H9 (cell line): ENCODE measurements at regions not wholly inside any gene's neighbourhood (a gene's known extent, or its start where the extent isn't known, plus 50 kb on each side); places are given as distances from the start of the nearest gene placed in this dataset.

Source experiments
- DNase-seq: peaks from one replicate; pipeline ENCODE4 v3.0.0-alpha.2; 2017
- H2AFZ ChIP-seq: one replicate; pipeline ENCODE4 v1.6.1; 2013; ENCODE audit warnings: mild to moderate bottlenecking, low read length, control low read depth, moderate library complexity
- H2AK5ac ChIP-seq: 2 replicates; pipeline ENCODE4 v1.6.1; 2013; ENCODE audit warnings: low read length, control low read depth, mixed read lengths; ENCODE audit not compliant: insufficient read length
- H2BK120ac ChIP-seq: one replicate; pipeline ENCODE4 v1.6.1; 2013; ENCODE audit warnings: low read depth, mild to moderate bottlenecking, low read length, control low read depth, inconsistent platforms; ENCODE audit not compliant: poor library complexity, severe bottlenecking
- H2BK12ac ChIP-seq: 2 replicates; pipeline ENCODE4 v1.6.1; 2013; ENCODE audit warnings: low read length, control low read depth, mixed read lengths, low read depth; ENCODE audit not compliant: insufficient read length
- H2BK15ac ChIP-seq: 2 replicates; pipeline ENCODE4 v1.6.1; 2013; ENCODE audit warnings: low read depth, low read length, control low read depth
- H2BK20ac ChIP-seq: one replicate; pipeline ENCODE4 v1.6.1; 2013; ENCODE audit warnings: low read depth, mild to moderate bottlenecking, low read length, control low read depth, inconsistent platforms; ENCODE audit not compliant: poor library complexity, severe bottlenecking
- H2BK5ac ChIP-seq: 2 replicates; pipeline ENCODE4 v1.6.1; 2013; ENCODE audit warnings: low read length, control low read depth, mixed read lengths; ENCODE audit not compliant: insufficient read length
- H3K14ac ChIP-seq: 2 replicates; pipeline ENCODE4 v1.6.1; 2013; ENCODE audit warnings: low read length, control low read depth; ENCODE audit not compliant: insufficient read depth
- H3K18ac ChIP-seq: 2 replicates; pipeline ENCODE4 v1.6.1; 2013; ENCODE audit warnings: low read depth, mild to moderate bottlenecking, mixed read lengths, low read length, control low read depth; ENCODE audit not compliant: insufficient read length
- H3K23ac ChIP-seq: 2 replicates; pipeline ENCODE4 v1.6.1; 2013; ENCODE audit warnings: low read length, control low read depth, mixed read lengths, low read depth; ENCODE audit not compliant: insufficient read length
- H3K23me2 ChIP-seq: 2 replicates; pipeline ENCODE4 v1.6.1; 2013; ENCODE audit warnings: low read depth, mild to moderate bottlenecking, mixed read lengths, low read length, control low read depth; ENCODE audit not compliant: insufficient read length, poor library complexity, severe bottlenecking
- H3K27ac ChIP-seq: 2 replicates; pipeline ENCODE4 v1.5.1; 2013; ENCODE audit warnings: low read length, control low read depth, mixed read lengths, low read depth; ENCODE audit not compliant: insufficient read length
- H3K27me3 ChIP-seq: 2 replicates; pipeline ENCODE4 v1.6.1; 2013; ENCODE audit warnings: low read length, control low read depth, inconsistent platforms; ENCODE audit not compliant: insufficient read depth
- H3K4ac ChIP-seq: 2 replicates; pipeline ENCODE4 v1.6.1; 2013; ENCODE audit warnings: low read depth, mild to moderate bottlenecking, control low read depth, inconsistent platforms, low read length, moderate library complexity
- H3K4me1 ChIP-seq: 2 replicates; pipeline ENCODE4 v1.6.1; 2013; ENCODE audit warnings: low read length, control low read depth, inconsistent platforms; ENCODE audit not compliant: insufficient read depth
- H3K4me2 ChIP-seq: 2 replicates; pipeline ENCODE4 v1.6.1; 2013; ENCODE audit warnings: low read length, control low read depth, mixed read lengths; ENCODE audit not compliant: insufficient read length, insufficient read depth
- H3K56ac ChIP-seq: 2 replicates; pipeline ENCODE4 v1.6.1; 2013; ENCODE audit warnings: low read depth, mild to moderate bottlenecking, mixed read lengths, low read length, control low read depth; ENCODE audit not compliant: insufficient read length
- H3K79me1 ChIP-seq: 2 replicates; pipeline ENCODE4 v1.6.1; 2013; ENCODE audit warnings: low read depth, mild to moderate bottlenecking, moderate library complexity, low read length, control low read depth, inconsistent platforms; ENCODE audit not compliant: insufficient read depth, poor library complexity, severe bottlenecking
- H3K79me2 ChIP-seq: 2 replicates; pipeline ENCODE4 v1.6.1; 2013; ENCODE audit warnings: low read length, control low read depth, inconsistent platforms; ENCODE audit not compliant: insufficient read depth
- H3K9ac ChIP-seq: 2 replicates; pipeline ENCODE4 v1.6.1; 2013; ENCODE audit warnings: low read length, control low read depth, mixed read lengths; ENCODE audit not compliant: insufficient read length; ENCODE audit errors: extremely low read depth
- H3K9me3 ChIP-seq: one replicate; pipeline ENCODE4 v1.6.1; 2013; ENCODE audit warnings: low read depth, low read length, inconsistent platforms; ENCODE audit not compliant: control insufficient read depth
- H3T11ph ChIP-seq: one replicate; pipeline ENCODE4 v1.6.1; 2013; ENCODE audit warnings: mild to moderate bottlenecking, low read length, control low read depth, inconsistent platforms
- H4K20me1 ChIP-seq: one replicate; pipeline ENCODE4 v1.6.1; 2013; ENCODE audit not compliant: control insufficient read depth, insufficient read length, insufficient read depth
- H4K5ac ChIP-seq: 2 replicates; pipeline ENCODE4 v1.6.1; 2013; ENCODE audit warnings: low read depth, mild to moderate bottlenecking, mixed read lengths, low read length, control low read depth; ENCODE audit not compliant: insufficient read length
- H4K8ac ChIP-seq: replicated peaks from 2 replicates; pipeline ENCODE4 v1.6.1; 2013; ENCODE audit warnings: low read length, control low read depth, mixed read lengths, low read depth; ENCODE audit not compliant: insufficient read length
- H4K91ac ChIP-seq: 2 replicates; pipeline ENCODE4 v1.6.1; 2013; ENCODE audit warnings: low read depth, mild to moderate bottlenecking, moderate library complexity, mixed read lengths, low read length, control low read depth; ENCODE audit not compliant: insufficient read length
- H3K27ac Mint-ChIP-seq, 3 experiments: 2 replicates in 2 of 3; 3 replicates in 1 of 3; pipeline ENCODE4 v1.8.0; 2020 to 2021; ENCODE audit warnings: mixed read lengths in 3 of 3, mild to moderate bottlenecking in 1 of 3, moderate library complexity in 1 of 3
- H3K27me3 Mint-ChIP-seq: 2 replicates; pipeline ENCODE4 v1.8.0; 2021; ENCODE audit warnings: low read depth, mild to moderate bottlenecking, moderate library complexity, mixed read lengths
- H3K36me3 Mint-ChIP-seq, 3 experiments: 2 replicates in 2 of 3; 3 replicates in 1 of 3; pipeline ENCODE4 v1.8.0; 2020 to 2021; ENCODE audit warnings: low read depth in 3 of 3, mixed read lengths in 3 of 3; ENCODE audit not compliant: insufficient read depth in 1 of 3
- H3K4me1 Mint-ChIP-seq, 2 experiments: 2 replicates each; pipeline ENCODE4 v1.8.0; 2020; ENCODE audit warnings: mixed read lengths in 2 of 2
- H3K4me3 Mint-ChIP-seq, 2 experiments: 2 replicates in 1 of 2; 3 replicates in 1 of 2; pipeline ENCODE4 v1.8.0; 2020 to 2021; ENCODE audit warnings: mild to moderate bottlenecking in 2 of 2, mixed read lengths in 2 of 2, moderate library complexity in 1 of 2
- H3K9me3 Mint-ChIP-seq, 2 experiments: 2 replicates in 1 of 2; 3 replicates in 1 of 2; pipeline ENCODE4 v1.8.0; 2020; ENCODE audit warnings: mild to moderate bottlenecking in 2 of 2, mixed read lengths in 2 of 2, moderate library complexity in 1 of 2
- CTCF ChIP-seq: fragments of 200-600 bp; sonication (generic); conservative IDR thresholded peaks from 3 replicates; pipeline ENCODE4 v1.8.0; 2021; ENCODE audit warnings: antibody characterized with exemption, mild to moderate bottlenecking
- WGBS: extraction: QIAGEN DNeasy Blood & Tissue Kit; methylation state at CpG from one replicate; pipeline ENCODE4 v1.1.7; 2013; ENCODE audit warnings: missing lambda C conversion rate, low lambda C conversion rate, mixed read lengths; ENCODE audit not compliant: insufficient read length; ENCODE audit errors: extremely low coverage; 5-methylcytosine and 5-hydroxymethylcytosine counted together

GRCh38 chr5:89106480-89106879, 223.5 kb upstream of the MEF2C start:
- Histone ChIP-seq H3K27ac (no peak overlapping the region), H2AFZ (no peak overlapping the region), H4K8ac (no peak overlapping the region), H3K56ac (no peak overlapping the region), H4K91ac (no peak overlapping the region), H3K14ac (no peak overlapping the region), H3K4ac (no peak overlapping the region), H2BK5ac (no peak overlapping the region), H3T11ph (no peak overlapping the region), H3K79me1 (no peaks in the 10 kb centered on the region), H2AK5ac (no peak overlapping the region), H3K27me3 (no peaks in the 10 kb centered on the region), H3K4me2 (no peak overlapping the region), H2BK120ac (no peak overlapping the region), H2BK15ac (no peak overlapping the region), H2BK20ac (no peak overlapping the region), H3K23me2 (no peaks in the 10 kb centered on the region), H4K20me1 (no peaks in the 10 kb centered on the region), H3K9ac (no peak overlapping the region), H3K18ac (no peak overlapping the region), H3K4me1 (no peaks in the 10 kb centered on the region), H3K23ac (no peak overlapping the region), H2BK12ac (no peak overlapping the region), H3K79me2 (no peaks in the 10 kb centered on the region), H3K9me3 (no peaks in the 10 kb centered on the region), H4K5ac (no peak overlapping the region)
- no peak for DNase-seq
- no peaks in the 10 kb centered on the region for H3K4me1 Mint-ChIP-seq
- no CpG with 5 or more reads among the region's 1 CpG for WGBS
- no peak overlapping the region for H3K4me3 Mint-ChIP-seq
- H3K9me3 Mint-ChIP-seq, result no peaks in the 10 kb centered on the region
- TF ChIP-seq CTCF, result no peak
- H3K36me3 Mint-ChIP-seq, result no peaks in the 10 kb centered on the region
- no peaks in the 10 kb centered on the region for H3K27me3 Mint-ChIP-seq
- H3K27ac Mint-ChIP-seq, result no peak overlapping the region
